ENCODE measurements at regions not wholly inside any gene's neighbourhood (a gene's known extent, or its start where the extent isn't known, plus 50 kb on each side); places are given as distances from the start of the nearest gene placed in this dataset.

DNA sequence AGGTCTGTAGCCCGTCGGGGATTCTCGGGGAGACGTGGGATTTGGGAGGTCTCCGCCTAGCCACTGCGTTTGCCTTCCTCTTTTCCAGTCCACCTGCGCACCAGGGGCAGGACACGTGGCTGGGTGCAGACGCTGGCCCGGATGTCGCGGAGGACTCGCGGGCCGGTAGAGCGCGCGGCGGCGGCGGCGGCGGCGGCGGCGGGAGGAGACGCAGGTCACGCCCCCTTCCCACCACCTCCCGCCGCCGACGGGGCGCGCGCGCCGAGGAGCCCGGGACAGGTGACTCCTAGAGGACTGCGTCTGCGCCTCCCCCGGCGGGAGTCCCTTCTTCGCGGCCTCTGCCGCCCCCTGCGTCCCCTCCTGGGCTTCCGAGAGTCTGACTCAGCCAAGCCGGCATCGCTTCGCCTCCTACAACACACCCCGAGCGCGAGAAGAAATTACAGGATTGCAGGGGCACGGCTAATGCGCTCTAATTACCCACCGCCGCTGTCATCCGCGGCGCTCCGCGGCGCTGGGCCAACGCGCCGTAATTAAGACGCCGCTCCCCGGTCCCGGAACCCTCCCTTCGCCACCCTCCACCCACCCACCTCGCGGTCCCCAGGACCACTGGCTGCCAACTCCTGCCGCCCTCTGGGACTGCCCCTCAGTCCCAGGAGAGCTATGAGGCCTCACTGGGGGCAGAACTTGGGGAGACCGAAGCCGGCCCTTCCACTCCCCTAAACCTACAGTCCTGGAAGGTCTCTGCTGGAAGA is 124.5 kb downstream of the MRPL14 start:
- WGBS (ENCODE audit: insufficient coverage, low coverage, missing lambda C conversion rate), result 95% methylated on average over 47 of the region's 76 CpGs
- no peak overlapping the region for H3K4me2 ChIP-seq (ENCODE audit: insufficient read depth, low read length)
- TF ChIP-seq ATF3 (IDR thresholded peaks at IDR 0.05) (no peak), ATF3 (CRISPR knock-in tag; conservative IDR thresholded peaks at IDR 0.05) (no peak)
- TF ChIP-seq, protein P1, sequence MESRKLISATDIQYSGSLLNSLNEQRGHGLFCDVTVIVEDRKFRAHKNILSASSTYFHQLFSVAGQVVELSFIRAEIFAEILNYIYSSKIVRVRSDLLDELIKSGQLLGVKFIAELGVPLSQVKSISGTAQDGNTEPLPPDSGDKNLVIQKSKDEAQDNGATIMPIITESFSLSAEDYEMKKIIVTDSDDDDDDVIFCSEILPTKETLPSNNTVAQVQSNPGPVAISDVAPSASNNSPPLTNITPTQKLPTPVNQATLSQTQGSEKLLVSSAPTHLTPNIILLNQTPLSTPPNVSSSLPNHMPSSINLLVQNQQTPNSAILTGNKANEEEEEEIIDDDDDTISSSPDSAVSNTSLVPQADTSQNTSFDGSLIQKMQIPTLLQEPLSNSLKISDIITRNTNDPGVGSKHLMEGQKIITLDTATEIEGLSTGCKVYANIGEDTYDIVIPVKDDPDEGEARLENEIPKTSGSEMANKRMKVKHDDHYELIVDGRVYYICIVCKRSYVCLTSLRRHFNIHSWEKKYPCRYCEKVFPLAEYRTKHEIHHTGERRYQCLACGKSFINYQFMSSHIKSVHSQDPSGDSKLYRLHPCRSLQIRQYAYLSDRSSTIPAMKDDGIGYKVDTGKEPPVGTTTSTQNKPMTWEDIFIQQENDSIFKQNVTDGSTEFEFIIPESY (CRISPR knock-in tag; IDR thresholded peaks at IDR 0.05), result peak; percentile 75
- ChIA-PET CTCF (ENCODE audit: low intra/inter-chr PET ratio) (no interaction called here), POLR2A (no interaction called here)
- no peaks in the 10 kb centered on the region for H3K79me2 ChIP-seq (ENCODE audit: control insufficient read depth, insufficient read depth, low read length)
- no peaks in the 10 kb centered on the region; the same call in 2 of the 3 replicates for H3K36me3 ChIP-seq (ENCODE audit: control insufficient read depth, insufficient read depth, low read length)
- peaks cover 3% of the 10 kb centered on the region for H3K9me1 ChIP-seq (ENCODE audit: control insufficient read depth, insufficient read depth, low read length)
- H2AFZ ChIP-seq (ENCODE audit: low read depth, low read length), result no peak overlapping the region
- no TSS peak for BruUV-seq (replicated peaks)
- 0 out of 2 replicates have a peak, but pooled peaks cover 3% of the 10 kb centered on the region for H3K9me3 ChIP-seq (replicated peaks; ENCODE audit: control insufficient read depth, insufficient read depth, low read depth, low read length)
- H3K27me3 ChIP-seq (ENCODE audit: control insufficient read depth in 2 of 2, insufficient read depth in 2 of 2, low read length in 2 of 2), result no peaks in the 10 kb centered on the region
- no peak overlapping the region for H3K4me3 ChIP-seq
- DNase-seq (ENCODE audit: extremely low read depth in 1 of 4, low spot score in 3 of 4) (no peak), FAIRE-seq (no peak), ATAC-seq (no peak)
- no peak overlapping the region for H3K27ac ChIP-seq (ENCODE audit: extremely low read depth, low read depth, low read length)
- no peak overlapping the region for H3K9ac ChIP-seq (ENCODE audit: insufficient read depth in 1 of 2, low read depth in 2 of 2, low read length in 2 of 2)
- H3K4me1 ChIP-seq (replicated peaks in 1 of 2; ENCODE audit: control insufficient read depth in 2 of 2, insufficient read depth in 2 of 2, low read length in 2 of 2), result peaks cover 27 to 31% of the 10 kb centered on the region in 2 experiments
- H4K20me1 ChIP-seq (replicated peaks; ENCODE audit: control insufficient read depth, insufficient read depth, low read length), result no peaks in the 10 kb centered on the region
- in situ Hi-C loops (cut with MboI), result no loop called here
- intact Hi-C loops (cut with micrococcal nuclease), result loop anchor here (5.0 kb wide), 1 partner anchor 70 kb away; no protein-coding TSS in a partner anchor

All from K562 (cell line).